ENCODE measurements at regions not wholly inside any gene's neighbourhood (a gene's known extent, or its start where the extent isn't known, plus 50 kb on each side); places are given as distances from the start of the nearest gene placed in this dataset.

DNA sequence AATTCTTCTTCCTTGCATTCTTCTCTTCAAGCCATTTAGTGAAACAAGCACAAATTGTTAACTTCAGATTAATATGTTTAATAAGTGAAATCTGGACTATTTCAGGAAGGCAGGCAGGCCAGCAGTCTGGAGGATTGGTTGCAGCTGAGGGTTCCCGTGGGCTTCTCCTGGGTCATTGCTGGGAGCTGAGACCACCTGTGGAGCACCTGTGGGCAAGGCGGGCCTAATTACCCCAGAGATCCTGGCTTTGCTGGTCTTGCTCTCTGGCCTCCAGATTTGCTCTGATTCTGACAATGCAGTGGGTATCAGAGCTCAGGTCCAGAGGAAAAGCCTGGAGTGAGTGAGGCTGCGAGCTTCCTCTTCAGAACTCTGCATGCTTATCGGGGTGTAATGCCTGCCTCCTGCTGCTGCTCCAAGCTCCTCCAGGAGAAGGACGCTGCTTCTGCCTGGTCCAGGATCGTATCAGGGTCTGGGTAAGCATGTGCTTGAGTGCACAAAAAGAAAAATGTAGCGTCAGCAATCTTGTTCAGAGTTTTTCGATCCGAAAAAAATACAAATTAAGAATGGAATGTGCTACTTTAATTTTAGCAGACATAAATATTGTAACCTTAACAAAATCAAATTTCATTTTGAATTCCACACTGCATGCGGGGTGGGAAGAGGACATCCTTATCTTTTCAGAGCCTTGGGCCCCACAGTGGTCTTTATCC, 93.8 kb downstream of the TMEM30B start:
- DNase-seq (ENCODE audit: low read depth) = no peak
- TF ChIP-seq CTCF (conservative IDR thresholded peaks at IDR 0.05; ENCODE audit: low read length) = no peak
- no peak overlapping the region for H3K4me3 ChIP-seq (ENCODE audit: low read length)

GRCh38 chr14:61186341-61187195, 94.6 kb downstream of the TMEM30B start:
- TF ChIP-seq CTCF (conservative IDR thresholded peaks at IDR 0.05; ENCODE audit: low read length) = no peak
- no peak for DNase-seq (ENCODE audit: low read depth)
- H3K4me3 ChIP-seq (ENCODE audit: low read length) = no peak overlapping the region

GRCh38 chr14:61185534-61185933, 95.6 kb downstream of the TMEM30B start:
- DNase-seq (ENCODE audit: low read depth) = no peak
- no peak for TF ChIP-seq CTCF (conservative IDR thresholded peaks at IDR 0.05; ENCODE audit: low read length)
- H3K4me3 ChIP-seq (ENCODE audit: low read length) = no peak overlapping the region

DNA sequence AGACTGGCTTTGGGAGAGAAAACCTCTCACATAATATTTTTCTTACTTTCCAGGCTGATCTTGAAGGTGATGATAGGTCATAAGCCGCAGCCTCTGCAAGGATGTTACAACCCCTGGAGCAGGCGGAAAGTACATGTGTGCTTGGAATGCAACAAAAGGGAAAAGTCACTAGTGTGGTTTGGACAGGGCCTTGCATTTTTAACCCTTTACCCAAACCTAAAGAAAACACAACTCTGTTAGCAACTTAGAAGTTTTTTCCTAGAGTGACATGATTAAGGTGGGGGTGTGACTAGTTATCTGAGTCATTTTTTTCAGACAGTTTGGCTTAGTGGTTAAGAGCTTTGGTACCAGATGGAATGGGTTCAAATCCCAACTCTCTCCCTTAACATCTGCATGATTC, 97.0 kb downstream of the TMEM30B start:
- TF ChIP-seq CTCF (conservative IDR thresholded peaks at IDR 0.05; ENCODE audit: low read length) = no peak
- H3K4me3 ChIP-seq (ENCODE audit: low read length) = no peak overlapping the region
- peak; percentile 98 for DNase-seq (ENCODE audit: low read depth)

- no peak for TF ChIP-seq CTCF (conservative IDR thresholded peaks at IDR 0.05; ENCODE audit: low read length)
- peak; percentile 41 for DNase-seq (ENCODE audit: low read depth)
Observed at GRCh38 chr14:61183196-61183885, 97.8 kb downstream of the TMEM30B start.

DNA sequence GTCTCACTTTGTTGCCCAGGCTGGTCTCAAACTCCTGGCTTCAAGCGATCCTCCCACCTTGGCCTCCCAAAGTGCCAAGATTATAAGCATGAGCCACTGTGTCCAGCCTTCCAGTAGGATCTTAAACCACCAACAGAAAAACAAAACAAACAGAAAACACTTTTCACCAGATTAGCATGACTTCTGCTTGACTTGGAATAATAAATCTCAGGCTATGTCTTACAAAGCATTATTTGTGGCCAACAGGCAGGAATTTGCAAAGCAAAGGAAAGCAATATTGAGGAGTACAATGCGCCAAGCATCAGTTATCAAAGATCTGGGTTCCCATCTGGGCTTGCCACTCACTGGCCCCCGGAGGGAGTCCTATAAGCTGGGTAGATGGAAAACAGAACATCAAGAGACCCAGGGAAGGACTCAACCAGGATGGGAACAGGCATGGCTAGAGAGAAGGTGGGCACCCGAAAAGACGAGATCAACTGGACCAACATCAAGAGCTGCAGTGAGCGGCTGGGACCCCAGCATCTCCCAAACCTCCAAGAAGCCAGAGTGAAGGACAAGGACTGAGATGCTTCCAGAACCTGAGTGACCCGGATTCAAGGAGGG, 101.2 kb downstream of the TMEM30B start:
- no peak for TF ChIP-seq CTCF (conservative IDR thresholded peaks at IDR 0.05; ENCODE audit: low read length)
- H3K4me3 ChIP-seq (ENCODE audit: low read length) = no peak overlapping the region

More at GRCh38 chr14:61183196-61183885, 97.8 kb downstream of the TMEM30B start:
- no peak overlapping the region for H3K4me3 ChIP-seq (ENCODE audit: low read length)

More for the DNA sequence above, 101.2 kb downstream of the TMEM30B start:
- DNase-seq (ENCODE audit: low read depth) = peak; percentile 56
